ENCODE measurements at regions not wholly inside any gene's neighbourhood (a gene's known extent, or its start where the extent isn't known, plus 50 kb on each side); places are given as distances from the start of the nearest gene placed in this dataset.
"Not testable (repeated sequence)": the region's sequence is repeated elsewhere in the genome, so short reads cannot be mapped to it uniquely, and the experiment has no call there.

DNA sequence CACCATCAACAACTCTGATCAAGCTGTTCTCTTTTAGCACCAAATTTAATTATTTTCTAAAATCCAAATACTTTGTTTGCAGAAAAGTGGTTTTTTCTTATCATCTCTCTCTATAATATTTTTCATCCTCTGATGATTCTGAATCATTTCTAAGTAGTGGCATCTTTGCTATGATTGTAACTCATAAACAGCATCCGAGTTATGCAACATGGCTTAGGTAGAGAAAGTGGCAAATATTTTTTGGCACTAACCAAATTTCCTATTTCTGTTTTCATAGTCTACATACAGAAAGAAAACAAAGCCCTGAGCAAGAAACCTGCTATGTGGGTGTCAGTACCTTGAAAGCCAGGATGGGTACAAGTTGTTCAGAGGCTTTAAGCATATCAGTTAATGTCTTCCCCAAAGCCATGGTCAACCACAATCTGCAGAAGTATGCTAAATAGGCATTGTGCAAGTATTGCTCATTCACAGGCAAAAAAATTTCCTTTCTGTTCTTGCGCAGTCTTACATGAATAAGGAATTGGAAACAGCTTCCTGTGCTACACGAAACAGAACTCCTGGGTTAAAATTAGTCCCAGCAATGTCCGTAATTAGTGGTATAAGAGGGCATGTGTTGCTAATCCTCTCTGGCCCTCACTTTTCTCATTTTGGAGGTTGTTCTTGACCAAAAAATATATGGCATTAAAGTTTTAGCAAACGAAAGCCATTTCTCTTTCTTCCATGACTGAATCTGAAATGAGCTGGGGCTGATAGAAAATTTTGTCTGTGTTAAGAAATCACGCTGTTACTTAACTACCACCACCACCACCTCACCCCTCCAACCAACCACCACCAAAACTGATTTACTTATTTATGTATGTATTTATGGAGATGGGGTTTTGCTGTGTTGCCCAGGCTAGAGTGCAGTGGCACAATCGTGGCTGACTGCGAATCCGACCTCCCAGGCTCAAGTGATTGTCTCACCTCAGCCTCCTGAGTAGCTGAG, 325.6 kb upstream of the MAGI2 start:
- DNase-seq = no peak
- Histone ChIP-seq H3K4me3 (no peak overlapping the region), H3K36me3 (no peaks in the 10 kb centered on the region), H3K9me3 (no peaks in the 10 kb centered on the region), H3K4me1 (no peaks in the 10 kb centered on the region), H3K27ac (no peak overlapping the region), H3K27me3 (no peaks in the 10 kb centered on the region)
- TF ChIP-seq POLR2A (IDR thresholded peaks at IDR 0.05) = no peak
- TF ChIP-seq, protein P1, sequence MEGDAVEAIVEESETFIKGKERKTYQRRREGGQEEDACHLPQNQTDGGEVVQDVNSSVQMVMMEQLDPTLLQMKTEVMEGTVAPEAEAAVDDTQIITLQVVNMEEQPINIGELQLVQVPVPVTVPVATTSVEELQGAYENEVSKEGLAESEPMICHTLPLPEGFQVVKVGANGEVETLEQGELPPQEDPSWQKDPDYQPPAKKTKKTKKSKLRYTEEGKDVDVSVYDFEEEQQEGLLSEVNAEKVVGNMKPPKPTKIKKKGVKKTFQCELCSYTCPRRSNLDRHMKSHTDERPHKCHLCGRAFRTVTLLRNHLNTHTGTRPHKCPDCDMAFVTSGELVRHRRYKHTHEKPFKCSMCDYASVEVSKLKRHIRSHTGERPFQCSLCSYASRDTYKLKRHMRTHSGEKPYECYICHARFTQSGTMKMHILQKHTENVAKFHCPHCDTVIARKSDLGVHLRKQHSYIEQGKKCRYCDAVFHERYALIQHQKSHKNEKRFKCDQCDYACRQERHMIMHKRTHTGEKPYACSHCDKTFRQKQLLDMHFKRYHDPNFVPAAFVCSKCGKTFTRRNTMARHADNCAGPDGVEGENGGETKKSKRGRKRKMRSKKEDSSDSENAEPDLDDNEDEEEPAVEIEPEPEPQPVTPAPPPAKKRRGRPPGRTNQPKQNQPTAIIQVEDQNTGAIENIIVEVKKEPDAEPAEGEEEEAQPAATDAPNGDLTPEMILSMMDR (IDR thresholded peaks at IDR 0.05) = no peak
- intact Hi-C loops (cut with DNase I; ENCODE audit: low total_unique reads) = no loop called here

DNA sequence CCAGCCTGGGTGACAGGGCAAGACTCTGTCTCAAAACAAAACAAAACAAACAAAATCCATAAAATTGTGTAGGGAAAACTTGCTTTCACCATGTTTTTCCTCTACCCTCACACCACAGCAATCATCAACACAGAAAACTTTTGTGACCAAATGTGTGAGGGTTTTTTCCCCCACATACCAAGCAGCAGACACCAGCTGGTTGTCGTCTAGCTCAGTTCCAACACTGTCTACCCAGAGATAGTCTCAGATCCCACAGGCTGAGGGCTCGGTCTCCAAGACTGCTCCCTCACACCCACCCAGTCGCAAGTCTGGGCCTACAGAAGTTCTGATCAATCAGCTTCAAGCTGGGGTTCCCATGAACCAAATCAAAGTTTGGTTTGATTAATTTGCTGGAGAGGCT, 322.4 kb upstream of the MAGI2 start:
- TF ChIP-seq POLR2A (IDR thresholded peaks at IDR 0.05) = no peak
- no peaks in the 10 kb centered on the region for H3K9me3 ChIP-seq
- no peak overlapping the region for H3K27ac ChIP-seq
- DNase-seq = no peak
- intact Hi-C loops (cut with DNase I; ENCODE audit: low total_unique reads) = no loop called here
- no peaks in the 10 kb centered on the region for H3K36me3 ChIP-seq
- H3K27me3 ChIP-seq = peaks cover 0 to 3% of the 10 kb centered on the region in 2 donors
- no peak overlapping the region for H3K4me3 ChIP-seq
- H3K4me1 ChIP-seq = no peaks in the 10 kb centered on the region

DNA sequence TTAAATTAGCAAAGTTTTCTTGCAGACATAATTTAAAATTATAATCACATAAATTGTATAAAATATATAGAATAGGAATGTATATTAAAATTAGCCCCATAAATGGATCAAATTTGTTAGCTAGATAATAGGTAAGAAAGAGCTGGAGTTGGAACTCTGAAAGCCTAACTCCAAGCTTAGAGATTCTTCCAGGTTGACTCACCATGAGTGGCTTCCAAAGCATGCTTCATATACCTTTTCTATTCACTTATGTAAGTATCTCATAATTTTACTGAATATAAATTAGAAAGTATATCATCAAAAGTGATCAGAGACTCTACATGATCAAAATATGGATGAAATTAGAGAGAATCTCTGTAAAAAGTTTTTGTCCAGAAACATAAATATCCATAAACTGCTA, 320.7 kb upstream of the MAGI2 start:
- Histone ChIP-seq H3K27me3 (peaks cover 0 to 3% of the 10 kb centered on the region in 2 donors), H3K9me3 (no peaks in the 10 kb centered on the region), H3K4me3 (no peak overlapping the region), H3K4me1 (no peaks in the 10 kb centered on the region), H3K27ac (no peak overlapping the region), H3K36me3 (no peaks in the 10 kb centered on the region)
- no peak for DNase-seq
- TF ChIP-seq, protein P1 (IDR thresholded peaks at IDR 0.05) = no peak
- no peak for TF ChIP-seq POLR2A (IDR thresholded peaks at IDR 0.05)
- intact Hi-C loops (cut with DNase I; ENCODE audit: low total_unique reads) = no loop called here

DNA sequence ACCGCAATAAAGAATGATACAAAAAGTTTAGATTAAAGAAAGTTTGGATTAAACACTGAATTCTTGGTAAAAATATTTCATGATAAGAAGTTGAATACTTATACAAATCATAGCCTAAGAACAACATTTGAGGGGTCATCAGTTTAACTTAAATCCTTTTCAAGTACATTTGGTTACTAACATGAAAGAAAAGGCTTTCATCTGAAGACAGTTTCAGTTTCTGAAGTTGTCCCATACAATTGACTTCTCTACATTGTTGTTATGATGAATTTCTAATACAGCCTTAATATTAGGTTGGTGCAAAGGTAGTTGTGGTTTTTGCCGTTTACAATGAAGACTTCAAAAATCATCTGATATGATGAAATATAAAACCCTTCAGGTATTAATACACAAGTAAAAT, 317.5 kb upstream of the MAGI2 start:
- Histone ChIP-seq H3K4me3 (no peak overlapping the region), H3K9me3 (no peaks in the 10 kb centered on the region), H3K27me3 (peaks cover 0 to 3% of the 10 kb centered on the region in 2 donors), H3K27ac (no peak overlapping the region), H3K36me3 (no peaks in the 10 kb centered on the region), H3K4me1 (no peaks in the 10 kb centered on the region)
- TF ChIP-seq, protein P1 (IDR thresholded peaks at IDR 0.05) = no peak
- no peak for TF ChIP-seq POLR2A (IDR thresholded peaks at IDR 0.05)
- intact Hi-C loops (cut with DNase I; ENCODE audit: low total_unique reads) = no loop called here
- DNase-seq = no peak

DNA sequence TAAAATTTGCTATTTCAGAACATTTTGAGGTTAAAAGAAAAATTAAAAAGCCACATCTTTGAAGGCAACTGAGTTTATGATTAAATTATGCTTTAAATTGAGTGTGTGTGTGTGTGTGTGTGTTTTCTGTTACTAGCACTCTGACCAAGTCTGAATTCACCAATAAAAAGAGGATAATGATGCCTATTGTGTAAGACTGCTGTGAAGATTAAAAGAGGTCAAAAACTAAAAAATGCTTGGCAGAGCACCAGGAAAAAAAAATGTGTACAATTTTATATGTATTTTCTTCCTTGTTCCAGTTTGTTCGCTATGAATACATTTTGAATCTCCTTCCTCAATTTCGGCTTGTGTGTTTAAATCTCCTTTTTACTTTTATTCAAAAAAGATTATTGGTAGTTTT, 316.6 kb upstream of the MAGI2 start:
- Histone ChIP-seq H3K27ac (no peak overlapping the region), H3K36me3 (no peaks in the 10 kb centered on the region), H3K9me3 (no peaks in the 10 kb centered on the region), H3K4me1 (no peaks in the 10 kb centered on the region), H3K4me3 (no peak overlapping the region), H3K27me3 (peaks cover 0 to 3% of the 10 kb centered on the region in 2 donors)
- intact Hi-C loops (cut with DNase I; ENCODE audit: low total_unique reads) = no loop called here
- DNase-seq = no peak
- TF ChIP-seq POLR2A (IDR thresholded peaks at IDR 0.05) = no peak
- TF ChIP-seq, protein P1 (IDR thresholded peaks at IDR 0.05) = no peak

DNA sequence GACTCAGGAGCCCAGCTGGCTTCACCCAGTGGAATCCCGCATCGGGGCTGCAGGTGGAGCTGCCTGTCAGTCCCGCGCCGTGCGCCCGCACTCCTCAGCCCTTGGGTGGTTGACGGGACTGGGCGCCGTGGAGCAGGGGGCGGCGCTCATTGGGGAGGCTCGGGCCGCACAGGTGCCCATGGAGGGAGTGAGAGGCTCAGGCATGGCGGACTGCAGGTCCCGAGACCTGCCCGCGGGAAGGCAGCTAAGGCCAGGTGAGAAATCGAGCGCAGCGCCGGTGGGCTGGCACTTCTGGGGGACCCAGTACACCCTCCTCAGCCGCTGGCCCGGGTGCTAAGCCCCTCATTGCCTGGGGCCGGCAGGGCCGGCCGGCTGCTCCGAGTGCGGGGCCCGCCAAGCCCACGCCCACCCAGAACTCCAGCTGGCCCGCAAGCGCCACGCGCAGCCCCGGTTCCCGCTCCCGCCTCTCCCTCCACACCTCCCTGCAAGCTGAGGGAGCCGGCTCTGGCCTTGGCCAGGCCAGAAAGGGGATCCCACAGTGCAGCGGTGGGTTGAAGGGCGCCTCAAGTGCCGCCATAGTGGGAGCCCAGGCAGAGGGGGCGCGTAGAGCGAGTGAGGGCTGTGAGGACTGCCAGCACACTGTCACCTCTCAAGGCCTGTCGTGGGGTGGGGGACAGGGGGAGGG, 314.6 kb upstream of the MAGI2 start:
- H3K4me1 ChIP-seq; intact Hi-C loops (cut with DNase I; ENCODE audit: low total_unique reads); DNase-seq; H3K27ac ChIP-seq; H3K36me3 ChIP-seq; H3K27me3 ChIP-seq; H3K4me3 ChIP-seq; H3K9me3 ChIP-seq: not testable (repeated sequence)

DNA sequence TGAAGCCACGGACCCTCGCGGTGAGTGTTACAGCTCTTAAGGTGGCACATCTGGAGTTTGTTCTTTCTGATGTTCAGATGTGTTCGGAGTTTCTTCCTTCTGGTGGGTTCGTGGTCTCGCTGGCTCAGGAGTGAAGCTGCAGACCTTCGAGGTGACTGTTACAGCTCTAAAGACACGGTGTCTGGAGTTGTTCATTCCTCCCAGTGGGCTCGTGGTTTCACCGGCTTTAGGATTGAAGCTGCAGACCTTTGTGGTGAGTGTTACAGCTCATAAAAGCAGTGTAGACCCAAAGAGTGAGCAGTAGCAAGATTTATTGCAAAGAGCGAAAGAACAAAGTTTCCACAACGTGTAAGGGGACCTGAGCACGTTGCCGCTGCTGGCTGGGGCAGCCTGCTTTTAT, 313.7 kb upstream of the MAGI2 start:
- DNase-seq; H3K27ac ChIP-seq; H3K4me3 ChIP-seq; intact Hi-C loops (cut with DNase I; ENCODE audit: low total_unique reads); H3K9me3 ChIP-seq; H3K27me3 ChIP-seq; H3K36me3 ChIP-seq; H3K4me1 ChIP-seq: not testable (repeated sequence)

Measured in uterus (tissue), 3 donors.